Islet precursor cell (in vitro differentiated cells): ENCODE measurements at regions not wholly inside any gene's neighbourhood (a gene's known extent, or its start where the extent isn't known, plus 50 kb on each side); places are given as distances from the start of the nearest gene placed in this dataset.

Source experiments
- DNase-seq: peaks from one replicate; pipeline ENCODE4 v3.0.0-alpha.2; 2018

GRCh38 chr10:128958834-128959690, 508.0 kb upstream of the MGMT start:
- no peak for DNase-seq

GRCh38 chr10:128959746-128960145, 507.3 kb upstream of the MGMT start:
- no peak for DNase-seq

- DNase-seq, result no peak
Measured at GRCh38 chr10:128960517-128960916, 506.5 kb upstream of the MGMT start.

GRCh38 chr10:128962182-128962581, 504.9 kb upstream of the MGMT start:
- DNase-seq, result no peak

- no peak for DNase-seq
Measured at GRCh38 chr10:128963211-128964099, 503.6 kb upstream of the MGMT start.

GRCh38 chr10:128964100-128964403, 503.0 kb upstream of the MGMT start:
- no peak for DNase-seq

- no peak for DNase-seq
Measured at GRCh38 chr10:128967980-128968756, 498.9 kb upstream of the MGMT start.

GRCh38 chr10:128969551-128969950, 497.5 kb upstream of the MGMT start:
- no peak for DNase-seq

- DNase-seq, result peak; percentile 47
Measured at GRCh38 chr10:128971374-128972035, 495.5 kb upstream of the MGMT start.

GRCh38 chr10:128972036-128972405, 495.0 kb upstream of the MGMT start:
- DNase-seq, result no peak

- DNase-seq, result no peak
Measured at GRCh38 chr10:128973221-128973620, 493.8 kb upstream of the MGMT start.

GRCh38 chr10:128976856-128977255, 490.2 kb upstream of the MGMT start:
- DNase-seq, result no peak

GRCh38 chr10:128978211-128978610, 488.8 kb upstream of the MGMT start:
- no peak for DNase-seq

GRCh38 chr10:128979405-128979804, 487.6 kb upstream of the MGMT start:
- DNase-seq, result no peak

GRCh38 chr10:128981251-128981650, 485.8 kb upstream of the MGMT start:
- DNase-seq, result no peak

- DNase-seq, result peak; percentile 46
Measured at GRCh38 chr10:128981881-128982615, 485.0 kb upstream of the MGMT start.

- peak; percentile 43 for DNase-seq
Measured at GRCh38 chr10:128982616-128982915, 484.5 kb upstream of the MGMT start.

- no peak for DNase-seq
Measured at GRCh38 chr10:128985036-128985435, 482.0 kb upstream of the MGMT start.

GRCh38 chr10:128990986-128991385, 476.1 kb upstream of the MGMT start:
- no peak for DNase-seq

GRCh38 chr10:128992770-128993169, 474.3 kb upstream of the MGMT start:
- DNase-seq, result no peak

- DNase-seq, result no peak
Measured at GRCh38 chr10:128993443-128993842, 473.6 kb upstream of the MGMT start.

GRCh38 chr10:128993911-128994538, 473.0 kb upstream of the MGMT start:
- no peak for DNase-seq
